ENCODE measurements at regions not wholly inside any gene's neighbourhood (a gene's known extent, or its start where the extent isn't known, plus 50 kb on each side); places are given as distances from the start of the nearest gene placed in this dataset.

- TF ChIP-seq CTCF (IDR thresholded peaks at IDR 0.05), result no peak
- no peaks in the 10 kb centered on the region for H3K27me3 Mint-ChIP-seq (ENCODE audit: low read depth)
- no peaks in the 10 kb centered on the region for H3K4me1 Mint-ChIP-seq (ENCODE audit: low read depth)
- peaks cover 7% of the 10 kb centered on the region for H3K9me3 Mint-ChIP-seq (ENCODE audit: low read depth)
- DNase-seq (ENCODE audit: low spot score), result no peak
- no peak overlapping the region for H3K27ac Mint-ChIP-seq (ENCODE audit: unreplicated experiment)
- H3K36me3 Mint-ChIP-seq (ENCODE audit: low read depth), result peaks cover 2% of the 10 kb centered on the region
- no peak overlapping the region for H3K4me3 Mint-ChIP-seq (ENCODE audit: unreplicated experiment)
These were observed 378.5 kb upstream of the MGAT4C start for GRCh38 chr12:86634456-86635410.

- TF ChIP-seq CTCF (IDR thresholded peaks at IDR 0.05), result no peak
- H3K9me3 Mint-ChIP-seq (ENCODE audit: low read depth), result peaks cover 55% of the 10 kb centered on the region
- DNase-seq (ENCODE audit: low spot score), result no peak
- H3K36me3 Mint-ChIP-seq (ENCODE audit: low read depth), result peaks cover 24% of the 10 kb centered on the region
- H3K27ac Mint-ChIP-seq (ENCODE audit: unreplicated experiment), result no peak overlapping the region
- no peaks in the 10 kb centered on the region for H3K27me3 Mint-ChIP-seq (ENCODE audit: low read depth)
- no peaks in the 10 kb centered on the region for H3K4me1 Mint-ChIP-seq (ENCODE audit: low read depth)
- no peak overlapping the region for H3K4me3 Mint-ChIP-seq (ENCODE audit: unreplicated experiment)
These were observed 370.8 kb upstream of the MGAT4C start for GRCh38 chr12:86627001-86627400.

- no peak overlapping the region for H3K4me3 Mint-ChIP-seq (ENCODE audit: unreplicated experiment)
- H3K27me3 Mint-ChIP-seq (ENCODE audit: low read depth), result no peaks in the 10 kb centered on the region
- peaks cover 14% of the 10 kb centered on the region for H3K36me3 Mint-ChIP-seq (ENCODE audit: low read depth)
- peaks cover 39% of the 10 kb centered on the region for H3K9me3 Mint-ChIP-seq (ENCODE audit: low read depth)
- DNase-seq (ENCODE audit: low spot score), result no peak
- no peak for TF ChIP-seq CTCF (IDR thresholded peaks at IDR 0.05)
- H3K27ac Mint-ChIP-seq (ENCODE audit: unreplicated experiment), result no peak overlapping the region
- H3K4me1 Mint-ChIP-seq (ENCODE audit: low read depth), result no peaks in the 10 kb centered on the region
These were observed 367.1 kb upstream of the MGAT4C start for GRCh38 chr12:86623267-86623666.

GRCh38 chr12:86621957-86622356, 365.8 kb upstream of the MGAT4C start:
- DNase-seq (ENCODE audit: low spot score), result no peak
- Mint-ChIP-seq H3K4me1 (ENCODE audit: low read depth) (no peaks in the 10 kb centered on the region), H3K27ac (ENCODE audit: unreplicated experiment) (no peak overlapping the region), H3K4me3 (ENCODE audit: unreplicated experiment) (no peak overlapping the region), H3K27me3 (ENCODE audit: low read depth) (no peaks in the 10 kb centered on the region), H3K9me3 (ENCODE audit: low read depth) (peaks cover 36% of the 10 kb centered on the region), H3K36me3 (ENCODE audit: low read depth) (peaks cover 13% of the 10 kb centered on the region)
- TF ChIP-seq CTCF (IDR thresholded peaks at IDR 0.05), result no peak

- DNase-seq (ENCODE audit: low spot score), result no peak
- H3K36me3 Mint-ChIP-seq (ENCODE audit: low read depth), result no peaks in the 10 kb centered on the region
- H3K4me1 Mint-ChIP-seq (ENCODE audit: low read depth), result peaks cover 3% of the 10 kb centered on the region
- H3K27me3 Mint-ChIP-seq (ENCODE audit: low read depth), result peaks cover 2% of the 10 kb centered on the region
- H3K4me3 Mint-ChIP-seq (ENCODE audit: unreplicated experiment), result no peak overlapping the region
- no peak overlapping the region for H3K27ac Mint-ChIP-seq (ENCODE audit: unreplicated experiment)
- peaks cover 3% of the 10 kb centered on the region for H3K9me3 Mint-ChIP-seq (ENCODE audit: low read depth)
- TF ChIP-seq CTCF (IDR thresholded peaks at IDR 0.05), result no peak
These were observed 357.1 kb upstream of the MGAT4C start for GRCh38 chr12:86613311-86613710.
